Endothelial cell of umbilical vein (primary cell): ENCODE measurements at regions not wholly inside any gene's neighbourhood (a gene's known extent, or its start where the extent isn't known, plus 50 kb on each side); places are given as distances from the start of the nearest gene placed in this dataset.

ENCODE experiments used
- CTCF ChIP-seq, 2 donors: IDR thresholded peaks; 1 replicate in 1 of 2; 2 replicates in 1 of 2; pipeline ENCODE4 v1.5.1; 2011; ENCODE audit warnings: low read length in 2 of 2, mild to moderate bottlenecking in 2 of 2, moderate library complexity in 2 of 2, control low read depth in 1 of 2, inconsistent platforms in 1 of 2, low read depth in 1 of 2; ENCODE audit not compliant: insufficient read depth in 1 of 2; ENCODE audit errors: extremely low read depth in 1 of 2
- EZH2 ChIP-seq: IDR thresholded peaks from 2 replicates; pipeline ENCODE4 v1.6.1; 2012; ENCODE audit warnings: borderline replicate concordance, low read depth, mild to moderate bottlenecking, moderate library complexity, low read length, inconsistent platforms; ENCODE audit not compliant: severe bottlenecking
- GATA2 ChIP-seq: IDR thresholded peaks from 2 replicates; pipeline ENCODE4 v1.7.0; 2011; ENCODE audit warnings: low read depth, mild to moderate bottlenecking, moderate library complexity, mixed read lengths, low read length; ENCODE audit not compliant: insufficient read length, insufficient read depth
- POLR2A ChIP-seq: IDR thresholded peaks from 2 replicates; pipeline ENCODE4 v1.6.1; 2012; ENCODE audit warnings: low read depth, mild to moderate bottlenecking, control low read depth, low read length
- TF ChIP-seq, protein P1 (sequence below): IDR thresholded peaks from 2 replicates; pipeline ENCODE4 v1.6.1; 2011; ENCODE audit not compliant: insufficient read depth, insufficient read length

DNA sequence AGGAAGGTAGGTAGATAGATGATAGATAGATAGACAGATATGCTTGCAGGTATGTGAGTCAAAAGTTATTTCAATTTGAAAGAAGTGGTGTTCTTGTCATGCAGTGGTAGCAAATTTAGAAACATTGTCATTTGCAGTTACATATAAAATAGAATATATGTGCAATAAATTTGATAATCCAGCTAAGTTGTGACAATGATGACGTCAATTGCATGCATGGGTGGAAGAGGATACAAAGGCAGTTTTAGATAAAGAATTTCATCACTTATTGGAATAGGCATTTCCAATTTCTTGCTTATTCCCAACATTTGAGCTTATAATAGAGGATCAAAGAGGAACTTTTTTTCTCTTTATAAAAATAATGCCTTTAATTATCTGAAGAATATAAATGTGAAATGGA, 99.2 kb upstream of the KCNJ16 start:
- TF ChIP-seq CTCF (IDR thresholded peaks at IDR 0.05; ENCODE audit: extremely low read depth in 1 of 2, insufficient read depth in 1 of 2, low read depth in 1 of 2, low read length in 2 of 2) (no peak), POLR2A (no peak), EZH2 (no peak), GATA2 (no peak)
- TF ChIP-seq, protein P1, sequence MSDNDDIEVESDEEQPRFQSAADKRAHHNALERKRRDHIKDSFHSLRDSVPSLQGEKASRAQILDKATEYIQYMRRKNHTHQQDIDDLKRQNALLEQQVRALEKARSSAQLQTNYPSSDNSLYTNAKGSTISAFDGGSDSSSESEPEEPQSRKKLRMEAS, result no peak
